ENCODE measurements at regions not wholly inside any gene's neighbourhood (a gene's known extent, or its start where the extent isn't known, plus 50 kb on each side); places are given as distances from the start of the nearest gene placed in this dataset.

DNA sequence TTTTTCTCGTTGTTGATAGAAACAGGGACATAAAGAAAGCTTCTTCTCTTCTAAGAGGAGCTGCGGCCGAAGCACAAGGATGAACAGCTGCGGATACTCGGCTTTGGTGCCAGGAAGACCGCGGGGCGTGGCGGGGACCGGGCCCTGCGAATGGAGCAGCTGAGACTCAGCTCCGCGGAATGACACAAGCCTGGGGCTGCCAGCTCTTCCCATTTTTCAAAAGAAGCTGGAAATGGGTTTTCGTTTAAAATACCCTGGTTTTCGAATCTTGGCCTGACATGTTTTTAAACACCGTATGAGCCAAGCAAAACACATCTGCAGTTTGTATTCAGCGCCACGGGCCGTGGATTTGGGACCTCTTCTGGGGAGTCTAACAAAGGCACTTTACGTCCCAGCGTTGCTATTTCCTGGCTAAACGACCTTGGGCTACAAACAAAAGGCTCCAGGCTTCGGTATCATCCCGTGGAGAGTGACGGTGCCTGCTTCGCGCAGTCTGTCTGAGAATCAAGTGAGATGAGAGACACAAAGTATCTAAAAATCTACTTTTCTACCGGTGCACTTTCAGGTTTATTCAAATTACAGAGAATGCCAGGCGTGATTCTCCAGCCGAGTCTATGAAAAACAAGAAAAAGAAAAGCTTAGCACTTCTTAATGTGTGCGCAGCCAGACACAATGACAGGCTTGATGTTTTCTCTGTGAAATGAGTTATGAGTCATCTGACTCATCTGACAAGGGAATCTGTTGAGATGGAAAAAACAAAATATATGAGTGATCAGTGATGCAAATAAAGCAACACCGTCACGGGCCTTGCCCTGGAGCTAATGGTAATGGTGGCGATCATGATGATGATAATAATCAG, 114.0 kb upstream of the TMEM132D start:
- DNase-seq (ENCODE audit: low spot score) = no peak

DNA sequence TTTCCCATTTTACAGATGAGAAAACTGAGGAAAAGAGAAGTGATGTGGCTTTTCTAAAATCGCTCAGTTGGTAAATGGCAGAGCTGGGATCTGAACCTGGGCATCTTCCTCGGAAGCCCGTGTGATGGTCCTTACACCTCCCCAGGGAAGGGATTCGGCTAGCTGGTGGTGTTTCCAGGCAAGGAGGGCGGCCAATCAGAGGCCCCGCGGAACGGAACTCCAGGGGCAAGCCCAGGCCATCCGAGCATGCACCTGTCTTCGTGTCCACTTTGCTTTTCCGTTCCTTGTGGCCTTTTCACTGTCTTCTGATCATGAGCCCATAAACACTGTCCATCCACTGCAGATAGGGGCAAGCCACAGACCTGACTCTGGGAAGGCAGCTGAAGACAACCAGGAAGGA, 114.8 kb upstream of the TMEM132D start:
- DNase-seq (ENCODE audit: low spot score) = no peak

- DNase-seq (ENCODE audit: low spot score) = no peak
Measured at GRCh38 chr12:130026608-130027176, 122.9 kb upstream of the TMEM132D start.

DNA sequence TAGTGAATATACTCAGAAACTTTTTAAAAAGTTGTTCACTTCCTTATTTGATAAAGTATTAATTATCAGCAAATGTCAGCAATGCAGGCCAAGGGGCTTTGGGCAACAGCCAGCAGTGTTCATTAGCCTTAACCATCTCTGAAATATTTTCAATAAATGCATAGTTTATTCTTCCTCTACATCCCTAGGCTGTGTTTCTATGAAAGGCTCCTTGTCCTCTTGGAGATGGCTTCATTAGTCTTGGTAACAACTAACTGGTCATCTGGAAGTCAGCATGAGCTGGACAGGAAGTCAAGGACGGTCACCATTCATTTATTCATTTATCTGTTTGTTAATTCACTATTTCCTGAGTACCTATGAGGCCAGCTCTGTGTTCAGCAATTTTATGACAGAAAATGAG, 124.0 kb upstream of the TMEM132D start:
- no peak for DNase-seq (ENCODE audit: low spot score)

GRCh38 chr12:130029151-130029550, 125.3 kb upstream of the TMEM132D start:
- DNase-seq (ENCODE audit: low spot score) = no peak

DNA sequence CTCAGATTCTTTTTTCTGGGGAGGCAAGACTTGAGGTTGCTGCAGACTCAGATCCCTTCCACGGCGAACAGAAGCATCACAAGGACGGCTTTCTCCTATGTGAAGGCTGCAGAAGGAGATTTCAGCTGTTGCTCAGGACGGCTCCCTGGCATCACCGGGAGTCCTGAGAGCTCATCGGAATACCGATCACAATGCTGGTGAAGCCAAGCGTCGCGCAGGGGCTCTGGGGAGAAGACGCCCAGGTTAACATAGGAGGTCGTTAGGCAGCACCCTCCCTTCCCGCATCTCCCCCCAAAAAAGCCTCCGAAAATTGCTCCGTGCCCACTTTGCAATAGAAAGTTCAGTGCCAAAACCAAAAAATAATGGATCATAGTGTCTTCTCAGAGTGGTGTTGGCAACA, 127.2 kb upstream of the TMEM132D start:
- no peak for DNase-seq (ENCODE audit: low spot score)

GRCh38 chr12:130031571-130032189, 127.9 kb upstream of the TMEM132D start:
- peak; percentile 92 for DNase-seq (ENCODE audit: low spot score)

GRCh38 chr12:130041983-130042812, 120.1 kb upstream of the FZD10 start:
- DNase-seq (ENCODE audit: low spot score) = peak; percentile 94

DNA sequence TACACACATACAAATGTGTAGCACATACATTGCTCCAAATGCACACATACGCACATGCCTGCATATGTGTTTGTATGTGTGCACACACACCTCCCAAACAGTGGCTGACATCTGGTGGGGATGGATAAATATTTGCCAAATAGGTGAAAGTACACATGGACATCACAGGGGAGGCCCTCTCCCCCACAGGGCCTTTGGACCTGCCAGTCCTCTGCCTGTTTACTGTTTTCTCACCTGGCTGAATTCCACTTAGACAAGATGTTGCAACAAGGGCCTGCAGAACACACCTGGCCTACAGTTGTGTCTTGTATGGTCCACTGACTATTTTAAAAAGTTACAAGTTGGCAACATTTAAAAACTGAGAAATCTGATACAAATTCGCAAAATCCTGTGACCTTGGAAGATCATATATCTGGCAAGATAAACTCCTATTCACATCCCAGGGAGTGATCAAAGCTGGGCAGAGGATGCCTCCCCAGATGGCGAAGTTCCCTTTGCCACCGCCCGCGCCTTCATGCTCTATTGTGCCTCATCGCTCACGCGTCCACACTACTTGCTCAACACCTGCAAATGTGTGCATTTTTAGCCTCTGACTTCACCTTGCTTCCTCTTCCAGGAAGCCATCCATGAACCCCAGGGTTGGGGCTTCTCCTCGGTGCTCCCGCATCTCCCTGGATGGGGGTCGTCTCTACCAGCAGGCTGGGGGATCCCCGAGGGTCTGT, 118.4 kb upstream of the FZD10 start:
- no peak for DNase-seq (ENCODE audit: low spot score)

GRCh38 chr12:130044991-130045621, 117.2 kb upstream of the FZD10 start:
- peak; percentile 79 for DNase-seq (ENCODE audit: low spot score)

DNA sequence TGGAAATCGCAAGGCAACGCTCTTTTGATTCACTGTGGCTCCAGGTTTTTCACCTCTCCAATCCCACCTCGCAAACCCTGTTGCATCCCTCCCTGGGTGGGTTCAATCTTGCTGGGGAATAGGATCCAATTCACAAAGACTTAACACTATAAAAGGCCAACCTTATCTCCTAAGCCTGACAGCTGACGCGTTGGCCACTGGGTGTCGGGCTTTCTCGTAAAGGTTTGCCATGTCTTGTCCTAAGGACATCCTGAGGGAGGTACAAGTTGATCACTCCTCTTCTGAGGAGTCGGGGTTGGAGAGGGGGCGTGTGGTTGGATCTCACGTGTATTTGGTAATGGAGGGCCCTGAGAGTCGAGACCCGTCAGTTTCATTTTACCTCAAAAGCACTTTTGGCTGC, 112.6 kb upstream of the FZD10 start:
- DNase-seq (ENCODE audit: low spot score) = no peak

- DNase-seq (ENCODE audit: low spot score) = no peak
Measured at GRCh38 chr12:130051900-130052299, 110.4 kb upstream of the FZD10 start.

DNA sequence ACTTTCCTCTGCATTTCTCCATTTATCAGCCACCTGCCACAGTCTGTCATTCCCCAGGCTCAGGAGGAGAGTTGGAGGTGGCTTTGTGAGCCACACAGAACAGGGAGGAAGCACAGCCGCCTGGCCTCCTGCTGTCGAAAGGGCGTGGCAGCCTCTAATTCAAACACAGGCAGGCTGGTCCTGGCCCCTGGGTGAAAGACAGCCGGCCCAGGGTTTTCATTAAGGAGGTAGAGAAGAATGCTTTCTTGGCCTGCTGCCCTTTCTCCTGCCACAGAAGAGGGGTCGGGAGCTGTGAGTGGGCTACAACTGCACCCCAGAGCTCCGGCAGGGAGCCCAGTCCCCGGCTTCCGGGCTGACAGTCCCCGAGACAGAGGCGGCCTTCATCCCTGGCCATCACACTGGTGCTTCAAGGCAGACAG, 108.6 kb upstream of the FZD10 start:
- peak; percentile 79 for DNase-seq (ENCODE audit: low spot score)

- DNase-seq (ENCODE audit: low spot score) = no peak
Measured at GRCh38 chr12:130054803-130055202, 107.5 kb upstream of the FZD10 start.

GRCh38 chr12:130058926-130059472, 103.3 kb upstream of the FZD10 start:
- DNase-seq (ENCODE audit: low spot score) = no peak

GRCh38 chr12:130063866-130064265, 98.4 kb upstream of the FZD10 start:
- DNase-seq (ENCODE audit: low spot score) = no peak

GRCh38 chr12:130064999-130065398, 97.3 kb upstream of the FZD10 start:
- no peak for DNase-seq (ENCODE audit: low spot score)

DNA sequence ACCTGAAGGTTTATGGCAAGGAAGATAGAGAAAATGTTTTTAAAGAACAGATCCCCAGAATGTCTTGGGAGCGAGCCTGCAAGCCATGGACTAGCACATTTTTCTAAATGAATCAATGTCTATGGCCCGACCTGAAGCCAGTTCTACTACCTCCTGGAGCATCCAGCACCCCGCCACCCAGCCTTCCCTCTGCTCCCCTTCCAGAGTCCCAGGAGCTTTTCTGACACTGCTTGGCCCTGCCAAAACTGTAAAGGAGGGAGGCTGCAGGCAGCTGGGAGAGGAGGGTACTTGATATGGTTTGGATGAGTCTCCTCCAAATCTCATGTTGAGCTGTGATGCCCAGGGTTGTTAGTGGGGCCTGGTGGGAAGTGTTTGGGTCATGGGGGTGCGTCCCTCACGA, 95.5 kb upstream of the FZD10 start:
- no peak for DNase-seq (ENCODE audit: low spot score)

DNA sequence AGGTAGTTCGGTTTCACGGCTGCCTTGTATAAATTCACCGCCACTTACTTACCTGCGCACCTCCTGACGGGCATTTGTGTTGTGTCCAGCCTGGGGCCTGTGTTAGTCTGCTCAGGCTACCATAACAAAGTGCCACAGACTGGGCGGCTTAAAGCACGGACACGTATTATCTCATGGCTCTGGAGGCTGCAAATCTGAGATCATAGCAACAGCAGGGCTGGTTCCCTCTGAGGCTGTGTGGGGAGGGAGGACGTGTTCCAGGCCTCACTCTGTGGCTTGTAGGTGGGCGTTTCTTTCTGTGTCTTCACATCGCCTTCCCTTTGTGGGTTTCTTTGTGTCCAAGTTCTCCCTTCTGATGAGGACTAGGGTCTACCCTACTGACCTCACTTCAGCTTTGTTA, 93.5 kb upstream of the FZD10 start:
- no peak for DNase-seq (ENCODE audit: low spot score)

DNA sequence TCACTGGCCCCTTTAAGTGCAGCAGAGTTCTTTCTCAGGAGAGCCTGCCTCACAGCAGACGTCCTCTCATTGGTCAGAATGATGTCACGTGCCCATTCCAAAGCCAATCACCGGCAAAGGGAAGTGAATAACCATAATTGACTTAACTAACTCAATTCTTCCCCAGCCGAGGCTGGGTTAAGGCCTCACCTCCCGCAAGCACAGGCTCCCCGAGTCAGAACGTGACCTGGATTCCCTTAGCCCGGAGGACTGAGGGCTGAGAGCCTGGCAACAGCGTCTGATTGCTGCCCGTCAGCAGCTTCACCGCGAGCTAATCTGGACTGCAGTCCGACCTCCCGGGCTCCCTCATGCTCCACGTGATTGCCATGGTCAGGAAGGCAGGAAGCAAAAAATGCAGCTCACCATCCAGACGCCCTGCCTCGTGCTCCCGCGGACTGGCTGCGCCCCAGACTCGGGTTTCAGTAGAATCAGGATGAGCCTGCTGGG, 92.1 kb upstream of the FZD10 start:
- DNase-seq (ENCODE audit: low spot score) = no peak

- DNase-seq (ENCODE audit: low spot score) = no peak
Measured at GRCh38 chr12:130073721-130074120, 88.5 kb upstream of the FZD10 start.
